HG03457 (cell line): ENCODE measurements at regions not wholly inside any gene's neighbourhood (a gene's known extent, or its start where the extent isn't known, plus 50 kb on each side); places are given as distances from the start of the nearest gene placed in this dataset.

ENCODE experiments used
- ATAC-seq: cut with Tn5 transposase; IDR thresholded peaks from one replicate; pipeline ENCODE4 v1.9.1; 2021; ENCODE audit warnings: moderate number of reproducible peaks; ENCODE audit not compliant: unreplicated experiment

DNA sequence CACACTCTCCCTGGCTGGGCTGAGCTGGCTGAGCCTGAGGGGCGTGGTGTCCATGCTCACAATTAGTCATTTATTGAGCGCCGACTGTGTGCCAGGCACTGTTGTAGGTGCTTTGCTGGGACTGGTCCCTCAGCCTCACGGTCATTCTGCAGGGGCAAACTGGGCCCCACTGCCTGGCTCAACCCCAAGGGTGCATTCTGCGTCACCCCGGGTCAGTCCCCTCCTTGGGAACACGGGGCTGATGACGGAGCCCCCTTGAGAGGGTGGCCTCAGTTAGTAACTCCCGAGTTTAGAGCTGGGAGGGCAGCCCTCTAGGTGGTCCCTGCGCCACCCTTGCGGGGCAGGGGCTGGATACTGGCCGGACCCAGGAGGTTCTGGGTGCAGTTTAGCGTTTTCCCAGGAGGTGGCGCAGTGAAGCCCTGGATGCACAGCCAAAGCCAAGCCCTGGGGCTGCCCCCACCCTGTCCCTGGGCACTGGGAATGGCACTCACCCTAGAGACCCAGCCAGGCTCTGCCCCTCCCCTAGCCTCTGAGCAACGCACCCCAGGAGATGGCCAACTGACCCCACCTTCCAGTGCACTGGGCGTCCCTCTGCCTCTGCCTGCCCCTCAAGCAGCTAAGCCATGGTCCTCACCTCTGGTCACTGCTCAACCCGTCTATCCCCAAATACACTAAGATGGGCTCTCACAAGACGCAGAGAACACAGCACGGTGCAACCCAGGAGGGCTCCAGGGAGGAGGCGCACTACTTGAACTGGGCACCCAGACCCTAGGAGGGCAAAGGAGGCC, 243.2 kb upstream of the GSE1 start:
- ATAC-seq = no peak

DNA sequence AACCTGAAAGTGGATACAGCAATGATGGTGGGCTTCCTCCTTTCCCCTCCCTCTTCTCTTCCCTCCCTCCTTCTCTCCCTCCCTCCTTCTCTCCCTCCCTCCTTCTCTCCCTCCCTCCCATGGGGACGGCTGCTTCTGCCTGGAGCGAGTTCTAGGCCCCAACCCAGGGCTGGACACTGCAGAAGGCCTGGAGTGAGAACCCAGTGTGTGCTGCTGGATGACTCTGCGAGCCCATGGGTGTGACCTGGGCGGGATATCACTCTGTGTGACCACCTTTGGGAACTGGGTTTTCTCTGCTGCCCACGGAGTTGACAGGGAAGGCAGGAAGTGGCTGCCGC, 242.6 kb upstream of the GSE1 start:
- no peak for ATAC-seq

DNA sequence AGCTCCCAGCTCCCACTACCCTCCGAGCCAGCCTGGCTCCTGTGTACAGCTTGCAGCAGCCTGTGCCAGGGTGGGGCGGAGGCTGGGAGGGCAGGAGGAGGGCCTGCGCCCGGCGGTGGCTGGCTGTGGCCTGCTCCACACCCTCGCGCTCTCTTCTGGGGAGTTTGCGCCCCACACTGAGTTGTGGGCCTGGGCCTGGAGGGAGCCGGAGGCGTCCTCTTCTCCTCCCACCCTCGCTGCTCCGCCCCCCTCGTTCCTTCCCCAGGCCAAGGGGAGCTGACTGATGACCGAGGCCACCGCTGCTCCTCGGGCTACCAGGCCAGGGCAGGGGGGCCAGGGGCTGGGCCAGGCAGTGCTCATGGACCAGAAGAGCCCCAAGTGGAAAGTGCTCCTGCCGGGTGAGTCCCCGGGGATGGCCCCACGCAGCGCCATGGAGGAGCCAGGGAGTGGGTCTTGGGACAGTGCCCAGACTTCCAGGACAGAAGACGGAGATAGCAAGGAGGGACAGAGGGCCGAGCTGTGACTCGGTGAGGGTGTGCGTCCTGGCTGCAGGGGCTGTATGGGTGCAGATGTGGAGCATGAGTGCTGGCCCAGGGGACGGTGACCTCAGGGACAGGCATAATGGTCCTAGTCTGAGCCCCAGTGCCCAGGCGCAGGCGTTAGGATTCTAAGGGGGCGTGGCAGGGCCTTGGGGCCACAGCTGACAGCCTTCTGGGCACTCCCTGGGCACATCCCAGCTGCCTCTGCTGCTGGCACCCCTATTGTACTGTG, 242.1 kb upstream of the GSE1 start:
- no peak for ATAC-seq

DNA sequence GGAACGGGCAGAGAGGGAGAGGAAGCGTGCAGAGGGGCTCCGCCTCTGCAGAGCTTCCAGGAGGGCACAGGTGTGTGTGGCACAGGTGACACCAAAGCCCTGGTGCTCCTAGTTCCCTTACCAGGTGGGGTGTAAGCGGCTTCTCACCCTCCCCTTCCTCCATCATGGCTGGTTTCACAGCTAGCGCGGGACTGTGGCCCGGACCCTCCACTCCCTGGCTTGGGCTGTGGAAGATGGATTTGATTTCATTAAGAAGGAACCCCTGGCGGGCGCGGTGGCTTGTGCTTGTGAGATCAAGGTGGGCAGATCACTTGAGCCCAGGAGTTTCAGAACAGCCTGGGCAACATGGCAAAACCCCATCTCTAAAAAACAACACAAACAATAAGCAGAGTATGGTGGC, 241.2 kb upstream of the GSE1 start:
- ATAC-seq = no peak

- ATAC-seq = no peak
Measured at GRCh38 chr16:85372627-85373372, 240.3 kb upstream of the GSE1 start.

GRCh38 chr16:85373741-85374570, 239.2 kb upstream of the GSE1 start:
- no peak for ATAC-seq

DNA sequence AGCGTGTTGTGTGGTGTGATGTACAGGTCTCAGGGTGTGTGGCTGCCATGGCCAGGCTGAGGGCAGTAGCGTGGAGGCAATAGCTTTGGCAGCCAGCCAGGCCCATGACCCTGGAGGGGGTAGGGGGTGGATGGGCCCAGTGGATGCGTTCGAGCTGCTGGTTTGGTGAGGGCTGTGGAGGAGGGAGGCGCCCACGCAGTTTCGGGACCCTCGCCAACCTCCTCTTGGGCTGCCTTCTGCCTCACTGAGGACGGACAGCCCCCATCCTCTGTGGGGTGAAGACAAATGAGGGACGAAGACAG, 238.6 kb upstream of the GSE1 start:
- no peak for ATAC-seq

- no peak for ATAC-seq
Measured at GRCh38 chr16:85375282-85375681, 237.8 kb upstream of the GSE1 start.

- no peak for ATAC-seq
Measured at GRCh38 chr16:85376292-85377095, 236.6 kb upstream of the GSE1 start.

GRCh38 chr16:85377388-85378144, 235.6 kb upstream of the GSE1 start:
- no peak for ATAC-seq

- no peak for ATAC-seq
Measured at GRCh38 chr16:85378145-85379040, 234.7 kb upstream of the GSE1 start.

- ATAC-seq = no peak
Measured at GRCh38 chr16:85379041-85380001, 233.8 kb upstream of the GSE1 start.

- ATAC-seq = no peak
Measured at GRCh38 chr16:85380002-85380395, 233.1 kb upstream of the GSE1 start.

GRCh38 chr16:85380905-85381737, 232.0 kb upstream of the GSE1 start:
- ATAC-seq = no peak

GRCh38 chr16:85381738-85382592, 231.2 kb upstream of the GSE1 start:
- no peak for ATAC-seq

- ATAC-seq = no peak
Measured at GRCh38 chr16:85382717-85383118, 230.4 kb upstream of the GSE1 start.
